KMS-11 (cell line): ENCODE measurements at regions not wholly inside any gene's neighbourhood (a gene's known extent, or its start where the extent isn't known, plus 50 kb on each side); places are given as distances from the start of the nearest gene placed in this dataset.
"Not testable (repeated sequence)": the region's sequence is repeated elsewhere in the genome, so short reads cannot be mapped to it uniquely, and the experiment has no call there.

ENCODE experiments used
- H2AFZ ChIP-seq: fragments of 200-600 bp; sonication (generic); 2 replicates; pipeline ENCODE4 v1.6.1; 2016; ENCODE audit warnings: antibody characterized with exemption, mixed run types, low read depth
- H3K27ac ChIP-seq: fragments of 200-600 bp; sonication (generic); 2 replicates; pipeline ENCODE4 v1.6.1; 2016; ENCODE audit warnings: mild to moderate bottlenecking, mixed run types
- H3K27me3 ChIP-seq: fragments of 200-600 bp; sonication (generic); 2 replicates; pipeline ENCODE4 v1.6.1; 2017; ENCODE audit warnings: mild to moderate bottlenecking, low read depth, mixed run types, moderate library complexity; ENCODE audit not compliant: insufficient read depth
- H3K36me3 ChIP-seq: fragments of 200-600 bp; sonication (generic); 2 replicates; pipeline ENCODE4 v1.6.1; 2017; ENCODE audit warnings: mild to moderate bottlenecking, mixed run types; ENCODE audit not compliant: insufficient read depth
- H3K4me1 ChIP-seq: fragments of 200-600 bp; sonication (generic); 2 replicates; pipeline ENCODE4 v1.6.1; 2016; ENCODE audit warnings: mild to moderate bottlenecking, low read depth, mixed run types; ENCODE audit not compliant: poor library complexity, severe bottlenecking
- H3K4me2 ChIP-seq: fragments of 200-600 bp; sonication (generic); 2 replicates; pipeline ENCODE4 v1.7.0; 2016; ENCODE audit warnings: mild to moderate bottlenecking, mixed run types
- H3K4me3 ChIP-seq: fragments of 200-600 bp; sonication (generic); IDR thresholded peaks from 2 replicates; pipeline ENCODE4 v1.6.1; 2017; ENCODE audit warnings: low read depth, low read length, mixed read lengths; ENCODE audit not compliant: insufficient read depth
- H3K79me2 ChIP-seq: fragments of 200-600 bp; sonication (generic); 2 replicates; pipeline ENCODE4 v1.6.1; 2016; ENCODE audit warnings: low read depth, mixed run types; ENCODE audit not compliant: insufficient read depth
- H3K9ac ChIP-seq: fragments of 200-600 bp; sonication (generic); 2 replicates; pipeline ENCODE4 v1.6.1; 2016; ENCODE audit warnings: mild to moderate bottlenecking, mixed run types
- H4K20me1 ChIP-seq: fragments of 200-600 bp; sonication (generic); 2 replicates; pipeline ENCODE4 v1.6.1; 2016; ENCODE audit warnings: mild to moderate bottlenecking, mixed run types; ENCODE audit not compliant: insufficient read depth
- CTCF ChIP-seq: fragments of 200-600 bp; sonication (generic); conservative IDR thresholded peaks from 2 replicates; pipeline ENCODE4 v1.6.1; 2017; ENCODE audit warnings: low read depth, mild to moderate bottlenecking, antibody characterized with exemption, low read length, moderate library complexity, mixed read lengths

DNA sequence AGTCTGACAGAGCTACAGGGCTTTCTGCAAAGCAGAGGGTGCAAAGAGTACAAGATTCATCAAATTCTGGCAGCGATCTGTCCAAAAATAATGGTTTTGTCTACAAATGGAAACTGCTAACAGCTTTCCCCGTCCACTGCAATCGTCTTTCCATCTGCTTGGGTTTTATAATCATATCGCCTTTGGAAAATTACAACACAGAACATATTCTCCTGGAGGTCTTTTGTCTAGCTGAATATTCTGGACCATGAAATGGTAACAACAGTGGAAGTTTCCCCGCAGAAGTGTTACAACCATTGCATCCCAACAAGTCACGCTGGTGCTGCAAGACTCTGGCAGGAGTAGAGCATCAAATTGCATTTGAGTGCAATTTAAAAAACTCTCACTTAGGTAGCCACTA is 101.2 kb upstream of the BOD1L1 start:
- H3K36me3 ChIP-seq = no peaks in the 10 kb centered on the region
- H4K20me1 ChIP-seq = no peaks in the 10 kb centered on the region
- H3K9ac ChIP-seq = no peak overlapping the region
- no peaks in the 10 kb centered on the region for H3K27me3 ChIP-seq
- no peak overlapping the region for H3K4me3 ChIP-seq
- no peaks in the 10 kb centered on the region for H3K79me2 ChIP-seq
- no peaks in the 10 kb centered on the region for H3K4me1 ChIP-seq
- H2AFZ ChIP-seq = no peak overlapping the region
- H3K4me2 ChIP-seq = no peak overlapping the region
- no peak for TF ChIP-seq CTCF
- no peak overlapping the region for H3K27ac ChIP-seq

GRCh38 chr4:13731019-13731418 is 103.5 kb upstream of the BOD1L1 start:
- Histone ChIP-seq H3K79me2 (no peaks in the 10 kb centered on the region), H3K27ac (no peak overlapping the region), H3K36me3 (no peaks in the 10 kb centered on the region), H2AFZ (no peak overlapping the region), H3K27me3 (no peaks in the 10 kb centered on the region), H3K4me3 (no peak overlapping the region), H3K4me1 (no peaks in the 10 kb centered on the region), H3K9ac (no peak overlapping the region), H4K20me1 (no peaks in the 10 kb centered on the region), H3K4me2 (no peak overlapping the region)
- no peak for TF ChIP-seq CTCF

DNA sequence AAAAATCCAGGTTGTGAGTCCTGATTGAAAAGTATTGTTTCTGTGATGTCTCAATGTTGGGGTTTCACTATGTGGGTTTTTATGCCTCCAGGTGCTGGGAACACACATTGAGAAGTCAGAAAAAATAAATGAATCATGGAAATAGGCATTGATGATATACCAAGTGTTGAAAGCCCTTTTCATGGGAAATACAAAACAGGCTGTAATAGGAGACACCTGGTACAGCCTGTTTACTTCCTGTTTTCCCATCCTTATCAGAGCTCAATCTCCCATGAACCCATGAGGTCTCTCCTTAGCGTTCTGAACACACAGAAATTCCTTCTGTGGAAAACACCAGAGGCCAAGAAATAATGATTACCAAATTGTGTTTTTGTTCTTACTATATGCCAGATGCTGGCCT is 106.3 kb upstream of the BOD1L1 start:
- no peaks in the 10 kb centered on the region for H3K79me2 ChIP-seq
- H3K27me3 ChIP-seq = no peaks in the 10 kb centered on the region
- no peak overlapping the region for H3K9ac ChIP-seq
- no peak overlapping the region for H3K27ac ChIP-seq
- no peak overlapping the region for H3K4me3 ChIP-seq
- H2AFZ ChIP-seq = no peak overlapping the region
- TF ChIP-seq CTCF = no peak
- no peaks in the 10 kb centered on the region for H3K36me3 ChIP-seq
- no peaks in the 10 kb centered on the region for H3K4me1 ChIP-seq
- no peak overlapping the region for H3K4me2 ChIP-seq
- H4K20me1 ChIP-seq = no peaks in the 10 kb centered on the region

GRCh38 chr4:13750594-13750993 is 123.1 kb upstream of the BOD1L1 start:
- Histone ChIP-seq H3K36me3 (no peaks in the 10 kb centered on the region), H2AFZ (no peak overlapping the region), H3K4me1 (no peaks in the 10 kb centered on the region), H4K20me1 (no peaks in the 10 kb centered on the region), H3K4me2 (no peak overlapping the region), H3K9ac (no peak overlapping the region), H3K4me3 (no peak overlapping the region), H3K27me3 (no peaks in the 10 kb centered on the region), H3K79me2 (no peaks in the 10 kb centered on the region), H3K27ac (no peak overlapping the region)
- TF ChIP-seq CTCF = no peak

DNA sequence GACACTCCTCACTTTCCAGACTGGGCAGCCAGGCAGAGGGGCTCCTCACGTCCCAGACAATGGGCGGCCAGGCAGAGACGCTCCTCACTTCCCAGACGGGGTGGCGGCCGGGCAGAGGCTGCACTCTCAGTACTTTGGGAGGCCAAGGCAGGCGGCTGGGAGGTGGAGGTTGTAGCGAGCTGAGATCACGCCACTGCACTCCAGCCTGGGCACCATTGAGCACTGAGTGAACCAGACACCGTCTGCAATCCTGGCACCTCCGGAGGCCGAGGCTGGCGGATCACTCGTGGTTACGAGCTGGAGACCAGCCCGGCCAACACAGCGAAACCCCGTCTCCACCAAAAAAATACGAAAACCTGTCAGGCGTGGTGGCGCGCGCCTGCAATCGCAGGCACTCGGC is 134.1 kb upstream of the BOD1L1 start:
- H3K4me3 ChIP-seq, H3K9ac ChIP-seq, H3K27ac ChIP-seq, H4K20me1 ChIP-seq, H3K36me3 ChIP-seq, H3K4me2 ChIP-seq, H3K79me2 ChIP-seq, H3K4me1 ChIP-seq, H3K27me3 ChIP-seq, H2AFZ ChIP-seq: not testable (repeated sequence)
